Stimulated activated CD8-positive, alpha-beta memory T cell treated with anti-CD3 and anti-CD28 coated beads, Interleukin-2, amount 100 ng/mL, for 48 hours (primary cell): ENCODE measurements at regions not wholly inside any gene's neighbourhood (a gene's known extent, or its start where the extent isn't known, plus 50 kb on each side); places are given as distances from the start of the nearest gene placed in this dataset.
"Not testable (repeated sequence)": the region's sequence is repeated elsewhere in the genome, so short reads cannot be mapped to it uniquely, and the experiment has no call there.

Experiments
- DNase-seq, 2 donors: peaks; one replicate each; pipeline ENCODE4 v3.0.0-alpha.2; 2020; ENCODE audit warnings: low read depth in 2 of 2

DNA sequence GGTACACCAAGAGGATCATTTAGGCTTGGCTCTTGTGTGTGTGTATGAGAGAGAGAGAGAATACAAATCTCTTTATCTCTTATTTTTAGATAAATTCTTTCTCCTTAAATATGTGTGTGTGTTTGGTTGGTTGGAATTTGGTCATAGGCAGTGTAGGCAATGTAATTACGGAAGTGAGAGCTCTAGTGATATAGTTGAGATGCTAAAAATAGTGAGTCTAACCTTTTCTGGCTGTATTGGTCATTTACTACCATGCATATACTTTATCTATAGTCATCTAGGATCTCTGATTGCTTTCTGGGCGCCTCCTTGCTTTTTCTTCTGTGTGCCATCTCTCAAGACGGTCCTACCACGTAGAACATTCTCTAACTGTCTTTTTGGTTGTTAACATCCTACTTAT lies 250.2 kb downstream of the NUF2 start:
- DNase-seq: no peak

DNA sequence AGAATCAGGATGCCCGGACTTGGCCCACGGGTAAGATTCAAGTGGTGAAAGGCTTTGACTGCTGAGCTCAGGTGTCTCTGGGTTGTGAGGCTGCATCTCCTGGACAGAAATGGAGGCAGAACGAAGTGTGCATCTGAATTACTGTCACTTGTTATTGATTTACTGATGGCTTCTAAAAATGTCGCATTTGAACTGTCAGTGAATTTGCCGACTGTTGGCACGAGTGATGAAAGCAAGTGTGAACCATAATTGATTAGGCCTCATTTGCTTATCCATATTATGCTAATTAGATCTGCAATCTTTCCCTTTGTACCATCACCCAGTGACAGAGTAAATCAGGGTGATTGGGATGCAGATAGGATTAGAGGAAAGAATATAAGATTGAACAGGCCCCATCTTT lies 252.4 kb downstream of the NUF2 start:
- no peak for DNase-seq

DNA sequence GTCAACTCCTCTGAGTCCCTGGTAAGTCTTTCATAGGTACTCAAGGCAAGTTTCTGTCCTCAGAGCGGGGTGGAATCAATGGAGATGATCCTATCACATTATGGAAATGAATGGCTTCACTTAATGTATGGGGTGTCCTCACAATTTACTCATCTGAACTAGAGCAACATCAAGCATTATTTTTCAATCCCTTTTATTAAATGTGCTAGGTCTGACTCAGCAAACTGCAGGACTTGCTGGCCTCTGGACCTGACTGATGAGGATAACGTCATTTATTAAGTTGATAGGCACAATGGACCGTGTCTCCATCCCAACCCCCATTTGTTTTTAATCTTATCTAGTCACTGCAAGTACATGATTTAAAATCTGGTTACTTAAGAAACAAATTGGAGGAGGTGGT lies 259.2 kb downstream of the NUF2 start:
- DNase-seq: no peak

DNA sequence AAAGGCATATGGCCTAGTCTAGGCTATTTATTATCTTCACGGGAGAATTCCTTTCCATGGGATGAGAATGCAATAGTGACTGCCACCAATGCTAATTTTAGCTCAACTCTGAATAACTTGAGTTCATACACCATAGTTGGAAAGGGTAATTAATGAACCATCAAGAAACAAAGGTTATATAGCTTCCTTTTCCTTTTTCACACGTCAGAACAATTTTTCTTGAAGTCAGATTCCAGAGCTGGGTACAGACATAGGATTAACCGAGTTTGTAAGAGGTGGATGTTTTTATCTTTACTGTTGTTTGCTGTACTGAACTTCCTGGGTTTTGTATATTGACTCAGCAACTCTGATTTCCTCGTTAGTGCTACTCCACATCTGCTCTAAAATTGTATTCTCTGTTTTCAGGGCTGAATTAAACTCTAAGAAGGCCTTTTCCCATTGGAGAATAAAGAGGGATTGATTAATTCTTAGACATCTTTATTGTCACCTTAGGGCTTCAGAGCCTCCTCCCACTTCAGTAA lies 262.0 kb downstream of the NUF2 start:
- no peak for DNase-seq

DNA sequence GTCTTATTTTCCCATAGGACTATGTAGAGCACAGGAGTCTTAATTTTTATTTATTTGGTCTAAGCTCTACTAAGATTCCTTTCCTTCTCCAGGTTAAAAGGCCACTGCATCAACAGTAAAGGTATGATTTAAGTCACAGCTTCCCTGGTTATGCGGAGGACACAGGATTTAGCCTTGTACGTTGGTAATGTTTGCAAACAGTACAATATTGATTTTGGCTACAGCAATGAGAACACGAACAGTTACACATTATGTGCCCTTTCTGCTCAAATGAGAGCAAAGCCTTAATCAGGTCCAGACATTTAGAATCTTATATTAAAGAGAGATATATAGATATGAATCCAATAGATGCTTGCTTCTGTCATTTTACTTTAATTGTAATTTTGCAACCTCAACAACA lies 264.0 kb downstream of the NUF2 start:
- DNase-seq: no peak

DNA sequence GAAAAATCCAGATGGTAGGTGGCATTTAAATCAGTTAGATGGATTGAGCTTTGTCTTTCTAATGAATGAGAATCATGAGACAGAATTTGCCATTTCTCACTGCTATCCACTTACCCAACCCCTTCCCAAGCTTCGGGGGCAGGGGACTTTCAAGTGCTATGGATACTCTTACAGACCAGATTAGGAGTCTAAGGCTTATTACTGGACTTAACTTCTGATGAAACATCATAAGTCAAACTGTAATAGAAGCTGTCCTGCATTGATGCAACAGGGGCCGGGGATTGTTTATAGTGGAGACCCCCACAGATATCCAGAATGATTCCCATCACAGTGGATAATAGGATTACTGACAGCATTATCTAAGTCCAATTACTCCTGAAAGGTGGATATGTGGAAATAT lies 267.0 kb downstream of the NUF2 start:
- no peak for DNase-seq

DNA sequence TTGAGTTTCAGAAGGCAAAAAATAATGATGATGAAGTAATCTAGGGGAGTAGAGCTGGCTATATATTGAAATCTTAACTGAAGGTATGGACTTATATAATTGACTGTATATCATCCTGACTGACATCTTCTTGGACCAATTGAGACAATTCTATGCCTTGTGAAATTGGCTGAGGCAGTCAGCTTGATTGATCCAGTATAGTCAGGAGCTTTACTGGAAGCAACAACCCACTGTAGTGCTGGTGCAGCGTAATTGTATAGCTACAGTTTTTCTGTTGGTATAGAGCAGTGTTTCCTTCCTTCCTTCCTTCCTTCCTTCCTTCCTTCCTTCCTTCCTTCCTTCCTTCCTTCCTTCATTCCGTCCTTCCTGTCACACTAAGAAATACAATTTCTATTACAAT lies 268.0 kb downstream of the NUF2 start:
- no peak for DNase-seq

DNA sequence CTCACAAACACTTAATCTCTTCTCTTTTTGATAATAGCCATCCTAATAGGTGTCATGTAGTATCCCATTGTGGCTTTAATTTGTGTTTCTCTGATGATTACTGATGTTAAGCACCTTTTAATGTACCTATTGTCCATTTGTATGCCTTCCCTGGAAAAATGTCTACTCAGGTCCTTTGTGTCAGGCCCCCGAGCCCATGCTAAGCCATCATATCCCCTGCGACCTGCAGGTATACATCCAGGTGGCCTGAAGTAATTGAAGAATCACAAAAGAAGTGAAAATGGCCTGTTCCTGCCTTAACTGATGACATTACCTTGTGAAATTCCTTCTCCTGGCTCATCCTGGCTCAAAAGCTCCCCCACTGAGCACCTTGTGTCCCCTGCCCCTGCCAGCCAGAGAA lies 269.4 kb downstream of the NUF2 start:
- DNase-seq: not testable (repeated sequence)

DNA sequence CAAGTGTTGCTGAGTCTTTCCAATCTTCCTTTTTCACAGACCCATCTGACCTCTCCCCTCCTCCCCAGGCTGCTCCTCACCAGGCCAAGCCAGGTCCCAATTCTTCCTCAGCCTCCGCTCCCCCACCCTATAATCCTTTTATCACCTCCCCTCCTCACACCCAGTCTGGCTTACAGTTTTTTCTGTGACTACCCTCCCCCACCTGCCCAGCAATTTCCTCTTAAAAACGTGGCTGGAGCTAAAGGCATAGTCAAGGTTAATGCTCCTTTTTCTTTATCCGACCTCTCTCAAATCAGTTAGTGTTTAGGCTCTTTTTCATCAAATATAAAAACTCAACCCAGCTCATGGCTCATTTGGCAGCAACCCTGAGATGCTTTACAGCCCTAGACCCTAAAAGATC lies 270.9 kb downstream of the NUF2 start:
- not testable (repeated sequence) for DNase-seq

DNA sequence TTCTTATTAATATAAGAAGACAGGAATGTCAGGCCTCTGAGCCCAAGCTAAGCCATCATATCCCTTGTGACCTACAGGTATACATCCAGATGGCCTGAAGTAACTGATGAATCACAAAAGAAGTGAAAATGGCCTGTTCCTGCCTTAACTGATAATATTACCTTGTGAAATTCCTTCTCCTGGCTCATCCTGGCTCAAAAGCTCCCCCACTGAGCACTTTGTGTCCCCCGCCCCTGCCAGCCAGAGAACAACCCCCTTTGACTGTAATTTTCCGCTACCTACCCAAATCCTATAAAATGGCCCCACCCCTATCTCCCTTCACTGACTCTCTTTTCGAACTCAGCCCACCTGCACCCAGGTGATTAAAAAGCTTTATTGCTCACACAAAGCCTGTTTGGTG lies 274.4 kb downstream of the NUF2 start:
- not testable (repeated sequence) for DNase-seq

DNA sequence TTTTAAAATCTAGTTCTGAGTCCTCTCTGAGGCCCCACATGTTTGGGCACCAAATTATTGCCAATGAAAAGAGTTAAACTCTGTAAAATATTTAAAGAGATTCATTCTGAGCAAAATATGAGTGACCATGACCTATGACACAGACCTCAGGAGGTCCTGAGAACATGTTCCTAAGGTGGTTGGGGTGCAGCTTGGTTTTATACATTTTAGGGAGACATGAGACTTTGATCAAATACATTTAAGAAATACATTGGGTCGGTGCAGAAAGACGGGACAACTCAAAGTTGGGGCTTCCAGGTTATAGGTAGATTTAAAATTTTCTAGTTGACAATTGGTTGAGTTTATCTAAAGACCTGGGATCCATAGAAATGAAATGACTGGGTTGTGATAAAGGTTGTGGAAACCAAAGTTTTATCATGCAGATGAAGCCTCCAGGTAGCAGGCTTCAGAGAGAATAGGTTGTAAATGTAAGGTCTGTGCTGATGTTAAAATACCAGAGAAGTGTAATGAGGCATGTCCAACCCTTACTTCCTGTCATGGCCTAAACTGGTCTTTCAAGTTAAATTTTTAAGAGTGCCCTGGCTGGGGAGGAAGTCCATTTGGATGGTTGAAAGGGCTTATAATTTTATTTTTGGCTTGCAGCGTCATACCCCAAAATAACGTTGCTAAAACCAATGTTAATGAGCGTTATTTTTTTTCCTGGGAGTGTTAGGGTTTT lies 274.9 kb downstream of the NUF2 start:
- DNase-seq: no peak

DNA sequence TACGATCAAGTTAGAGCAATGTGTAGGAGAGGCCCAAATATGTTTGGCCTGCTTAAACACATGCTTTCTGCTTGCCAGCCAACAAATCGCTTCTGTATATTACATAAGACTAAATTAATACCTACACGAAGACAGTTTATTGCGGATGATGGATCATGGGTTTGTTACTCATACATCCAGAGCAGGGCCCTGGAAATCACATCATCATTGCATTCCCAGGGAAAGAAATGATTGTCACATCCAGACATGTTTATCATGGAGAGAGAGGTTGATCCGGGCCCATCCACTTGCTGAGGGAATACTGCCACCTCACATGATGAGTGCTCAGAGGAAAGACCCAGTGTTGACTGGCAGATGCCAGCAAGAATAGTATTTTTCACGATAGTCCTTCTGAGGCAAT lies 282.6 kb downstream of the NUF2 start:
- DNase-seq: no peak

DNA sequence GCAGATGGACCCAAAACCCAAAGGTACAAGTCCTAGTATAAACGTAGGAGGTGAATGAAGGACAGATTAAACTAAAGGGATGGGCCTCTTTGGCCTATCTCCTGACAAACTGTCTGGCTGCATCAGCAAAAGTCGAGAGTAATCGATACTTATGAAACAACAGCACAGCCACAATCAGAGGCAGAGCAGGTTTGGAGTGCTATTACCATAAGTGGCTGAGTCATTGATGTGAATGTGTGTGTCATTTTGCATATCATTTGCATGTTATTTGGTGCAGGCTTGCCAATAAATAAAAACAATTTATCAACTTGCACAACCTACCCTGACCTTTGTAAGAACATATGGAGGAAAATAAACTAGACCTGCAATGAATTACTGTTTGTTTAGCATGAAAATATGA lies 283.1 kb downstream of the NUF2 start:
- no peak for DNase-seq

DNA sequence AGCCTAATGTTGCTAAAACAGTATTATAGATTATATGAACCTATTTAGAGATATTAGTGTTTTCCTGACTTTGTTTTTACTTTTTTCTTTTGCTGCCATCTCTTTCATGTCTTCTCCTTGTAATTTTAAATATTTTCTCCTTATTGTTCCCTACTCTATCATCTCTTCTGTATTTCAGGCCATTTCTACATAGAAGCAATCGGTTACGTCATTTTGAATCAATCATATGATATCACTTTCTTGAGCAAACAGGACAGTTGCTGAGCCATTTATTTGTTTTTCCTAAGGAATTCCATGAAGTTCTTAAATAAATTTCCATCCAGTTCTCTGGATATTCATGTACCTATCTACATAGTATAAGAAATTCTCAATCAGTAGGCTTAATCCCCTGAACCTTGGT lies 287.2 kb downstream of the NUF2 start:
- no peak for DNase-seq

DNA sequence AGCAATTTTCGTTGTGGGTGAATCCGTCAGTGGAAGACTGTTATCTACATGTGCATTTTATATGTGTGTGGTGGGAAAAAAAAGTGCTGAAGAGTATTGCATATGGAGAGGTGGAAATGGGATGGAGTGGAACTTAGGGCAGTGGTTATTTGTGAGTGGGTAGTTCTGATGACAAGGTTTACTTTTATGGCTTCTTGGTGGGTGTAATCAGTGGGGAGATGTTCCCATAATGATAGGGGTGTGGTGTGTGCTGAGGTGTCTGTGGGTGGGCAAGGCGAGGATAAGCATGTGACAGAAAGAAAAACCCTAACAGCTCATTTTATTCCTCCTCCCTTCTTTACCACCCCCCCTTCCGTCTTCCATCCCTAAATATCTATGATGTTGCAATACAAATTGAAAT lies 288.1 kb downstream of the NUF2 start:
- no peak for DNase-seq

DNA sequence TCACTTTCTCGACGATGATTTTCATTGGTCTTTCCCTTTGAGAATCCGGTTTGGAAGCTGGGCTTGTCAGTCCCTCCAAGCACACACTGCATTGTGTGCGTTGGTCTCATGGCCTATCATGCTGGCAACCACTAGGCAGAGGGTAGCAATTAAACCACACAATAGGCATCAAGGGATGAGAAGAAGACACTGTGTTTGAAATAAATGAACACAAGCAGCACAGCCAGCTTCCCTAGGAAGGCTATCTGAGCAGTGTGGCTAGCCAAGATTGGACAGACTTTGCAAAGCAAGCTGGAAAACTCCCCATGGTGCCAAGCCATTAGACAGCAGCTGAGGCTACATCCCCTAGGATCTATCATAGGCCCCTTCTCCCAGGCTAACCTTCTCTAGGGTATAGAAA lies 288.7 kb downstream of the NUF2 start:
- no peak for DNase-seq

DNA sequence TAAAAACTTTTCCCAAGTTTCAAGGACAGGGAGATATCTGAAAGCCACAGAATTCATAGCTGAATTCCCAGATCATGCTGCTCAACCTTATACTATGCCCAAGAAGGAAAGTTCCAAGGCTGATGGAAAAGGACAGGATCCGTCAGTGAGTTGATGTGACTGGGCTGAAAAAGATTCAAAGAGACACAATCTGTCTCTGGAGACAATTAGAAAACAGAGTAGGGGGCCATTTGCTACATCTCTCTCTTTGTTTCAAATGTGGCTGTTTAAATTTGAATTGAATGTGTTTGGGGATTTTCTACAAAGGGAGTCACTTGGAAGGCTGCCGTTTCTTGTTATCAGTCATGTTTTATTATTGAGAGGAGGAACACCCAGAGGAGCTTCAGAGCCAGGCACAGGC lies 292.6 kb downstream of the NUF2 start:
- DNase-seq: no peak

DNA sequence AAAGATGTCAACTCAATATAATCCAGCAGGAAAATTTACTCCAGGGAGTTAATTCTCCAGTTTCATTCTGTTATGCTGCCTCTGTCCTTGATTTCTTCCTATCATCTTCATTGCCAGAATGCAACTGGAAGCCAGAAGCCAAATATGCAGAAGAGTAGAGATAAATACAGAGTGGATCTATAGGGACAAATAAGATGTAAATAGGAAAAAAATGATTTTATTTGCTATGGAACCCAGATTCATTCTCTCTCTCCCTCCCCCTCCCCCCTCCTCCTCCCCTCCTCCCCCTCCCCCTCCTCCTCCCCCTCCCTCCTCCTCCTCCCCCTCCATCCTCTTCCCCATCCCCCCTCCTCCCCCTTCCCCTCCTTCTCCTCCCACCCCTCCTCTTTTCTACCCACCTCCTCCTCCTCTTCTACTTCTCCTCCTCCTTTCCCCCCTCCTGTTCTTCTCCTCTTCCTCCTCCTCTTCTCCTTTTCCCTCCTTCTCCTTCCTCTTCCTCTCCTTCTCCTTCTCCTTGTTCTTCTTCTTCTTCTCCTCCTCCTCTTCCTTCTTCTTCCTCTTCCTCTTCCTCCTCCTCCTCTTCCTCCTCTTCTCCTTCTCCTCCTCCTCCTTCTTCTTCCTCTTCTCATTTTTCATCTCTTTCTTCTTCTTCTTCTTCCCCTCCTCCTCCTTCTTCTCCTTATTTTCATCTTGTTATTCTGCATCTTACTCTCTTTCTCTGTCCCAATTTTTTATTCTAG lies 306.4 kb downstream of the NUF2 start:
- DNase-seq: no peak

DNA sequence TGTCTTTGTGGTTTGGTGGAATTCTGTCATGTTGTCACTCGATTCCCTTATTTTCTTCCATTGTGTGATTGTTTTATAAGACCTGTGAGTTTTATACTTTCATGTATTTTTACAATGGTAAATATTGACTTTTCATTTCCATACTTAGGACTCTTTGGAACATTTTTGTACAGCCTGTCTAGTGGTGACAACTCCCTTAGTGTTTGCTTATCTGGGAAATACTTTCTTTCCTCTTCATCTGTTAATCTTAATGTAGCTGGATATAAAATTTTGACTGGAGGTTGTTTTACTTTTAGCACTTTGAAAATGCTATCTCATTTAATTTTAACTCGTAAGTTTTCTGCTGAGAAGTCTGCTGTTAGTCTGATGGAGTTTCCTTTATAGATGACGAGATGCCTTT lies 310.5 kb downstream of the NUF2 start:
- DNase-seq: no peak

DNA sequence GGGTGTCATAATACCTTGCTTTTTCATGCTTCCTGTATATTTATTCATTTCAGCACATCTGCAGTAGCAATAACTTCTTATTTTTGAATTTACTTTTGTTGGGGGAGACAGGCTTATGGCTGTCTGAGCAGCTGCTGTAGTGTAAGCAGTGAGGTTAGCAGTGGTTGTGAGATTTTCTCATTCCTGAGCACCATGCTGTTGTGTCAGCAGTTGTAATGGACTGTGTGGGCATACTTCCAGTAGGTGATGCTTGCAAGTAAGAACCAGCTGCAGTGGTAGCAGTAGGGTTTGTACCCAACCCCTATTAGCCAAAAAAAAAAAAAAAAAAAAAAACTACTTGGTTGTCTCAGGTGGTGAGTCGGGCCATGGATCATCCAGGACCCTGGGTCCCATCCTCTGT lies 311.6 kb downstream of the NUF2 start:
- DNase-seq: no peak

DNA sequence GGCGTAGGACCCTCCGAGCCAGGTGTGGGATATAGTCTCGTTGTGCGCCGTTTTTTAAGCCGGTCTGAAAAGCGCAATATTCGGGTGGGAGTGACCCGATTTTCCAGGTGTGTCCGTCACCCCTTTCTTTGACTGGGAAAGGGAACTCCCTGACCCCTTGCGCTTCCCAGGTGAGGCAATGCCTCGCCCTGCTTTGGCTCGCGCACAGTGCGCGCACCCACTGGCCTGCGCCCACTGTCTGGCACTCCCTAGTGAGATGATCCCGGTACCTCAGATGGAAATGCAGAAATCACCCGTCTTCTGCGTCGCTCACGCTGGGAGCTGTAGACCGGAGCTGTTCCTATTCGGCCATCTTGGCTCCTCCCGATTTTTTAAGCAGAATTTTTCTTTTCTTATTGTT lies 323.9 kb downstream of the NUF2 start:
- DNase-seq: not testable (repeated sequence)

DNA sequence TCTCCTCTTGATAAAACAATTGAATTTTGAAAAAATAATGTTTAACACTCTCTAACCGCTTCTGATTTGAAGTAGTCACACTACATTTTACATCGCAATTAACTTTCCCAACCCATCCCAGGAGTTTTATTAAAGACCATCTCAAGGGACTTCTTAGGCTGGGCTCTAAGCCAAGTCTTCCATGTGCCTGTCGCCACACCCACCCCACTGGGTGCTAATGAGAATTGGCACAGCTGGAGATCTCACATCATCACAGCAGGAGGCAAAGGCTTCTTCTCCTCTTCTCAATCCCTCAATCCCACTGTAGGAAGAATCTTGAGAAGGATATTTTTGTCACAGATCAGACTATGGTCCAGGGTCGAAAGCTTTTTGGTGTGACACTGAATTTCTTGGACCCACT lies 328.9 kb downstream of the NUF2 start:
- DNase-seq: no peak

DNA sequence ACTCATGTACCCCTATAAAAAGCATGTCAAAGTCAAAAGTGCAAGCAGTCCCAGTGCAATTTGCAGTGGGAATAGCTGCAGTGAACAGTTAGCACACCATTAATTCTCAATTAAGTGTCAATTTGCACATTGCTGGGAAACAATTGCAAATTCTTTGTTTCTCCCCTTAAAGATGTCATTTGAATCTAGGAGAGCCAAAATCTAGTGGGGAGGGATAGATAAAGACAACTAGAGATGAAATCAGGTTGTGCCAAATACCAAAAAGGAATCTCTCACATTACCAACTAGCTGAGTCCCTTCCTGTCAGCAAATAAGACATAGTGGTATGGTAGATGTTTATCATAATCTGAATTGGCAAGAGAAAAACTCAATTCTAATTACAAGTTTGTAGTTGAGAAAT lies 330.7 kb downstream of the NUF2 start:
- no peak for DNase-seq
